Suprapubic skin (tissue), 3 donors: ENCODE measurements at regions not wholly inside any gene's neighbourhood (a gene's known extent, or its start where the extent isn't known, plus 50 kb on each side); places are given as distances from the start of the nearest gene placed in this dataset.

Experiments used
- EP300 ChIP-seq: sonication (generic); formaldehyde crosslinking; IDR thresholded peaks from one replicate; pipeline ENCODE4 v1.6.1; 2017; ENCODE audit warnings: antibody characterized with exemption
- TF ChIP-seq, protein P1 (sequence below), 2 donors: fragments of 200-600 bp in 1 of 2; fragments of 450-650 bp in 1 of 2; sonication (generic) in 1 of 2; IDR thresholded peaks; one replicate each; pipeline ENCODE4 v1.5.1; 2016 to 2019; ENCODE audit warnings: antibody characterized with exemption in 2 of 2, mild to moderate bottlenecking in 1 of 2, moderate library complexity in 1 of 2

DNA sequence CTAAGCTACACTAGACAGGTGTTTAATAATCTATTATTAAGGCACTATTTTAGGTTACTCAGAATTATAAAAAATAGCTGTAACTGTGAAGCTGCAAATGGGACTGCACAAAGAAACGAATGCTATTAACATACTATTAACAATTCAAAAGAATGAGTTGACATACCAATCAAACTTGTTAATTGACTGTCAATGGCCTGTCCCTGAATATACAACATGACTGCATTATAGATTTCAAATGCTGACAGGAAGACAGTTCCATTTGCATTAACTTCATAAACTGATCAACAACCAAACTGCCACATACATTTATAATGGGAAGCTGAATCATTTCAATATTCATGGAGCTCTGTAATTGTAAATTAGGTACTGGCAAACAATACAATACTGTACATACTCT, 169.0 kb upstream of the NANOGP8 start:
- TF ChIP-seq, protein P1, sequence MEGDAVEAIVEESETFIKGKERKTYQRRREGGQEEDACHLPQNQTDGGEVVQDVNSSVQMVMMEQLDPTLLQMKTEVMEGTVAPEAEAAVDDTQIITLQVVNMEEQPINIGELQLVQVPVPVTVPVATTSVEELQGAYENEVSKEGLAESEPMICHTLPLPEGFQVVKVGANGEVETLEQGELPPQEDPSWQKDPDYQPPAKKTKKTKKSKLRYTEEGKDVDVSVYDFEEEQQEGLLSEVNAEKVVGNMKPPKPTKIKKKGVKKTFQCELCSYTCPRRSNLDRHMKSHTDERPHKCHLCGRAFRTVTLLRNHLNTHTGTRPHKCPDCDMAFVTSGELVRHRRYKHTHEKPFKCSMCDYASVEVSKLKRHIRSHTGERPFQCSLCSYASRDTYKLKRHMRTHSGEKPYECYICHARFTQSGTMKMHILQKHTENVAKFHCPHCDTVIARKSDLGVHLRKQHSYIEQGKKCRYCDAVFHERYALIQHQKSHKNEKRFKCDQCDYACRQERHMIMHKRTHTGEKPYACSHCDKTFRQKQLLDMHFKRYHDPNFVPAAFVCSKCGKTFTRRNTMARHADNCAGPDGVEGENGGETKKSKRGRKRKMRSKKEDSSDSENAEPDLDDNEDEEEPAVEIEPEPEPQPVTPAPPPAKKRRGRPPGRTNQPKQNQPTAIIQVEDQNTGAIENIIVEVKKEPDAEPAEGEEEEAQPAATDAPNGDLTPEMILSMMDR (IDR thresholded peaks at IDR 0.05) = no peak
- TF ChIP-seq EP300 = no peak
